Naive thymus-derived CD4-positive, alpha-beta T cell (primary cell): ENCODE measurements at regions not wholly inside any gene's neighbourhood (a gene's known extent, or its start where the extent isn't known, plus 50 kb on each side); places are given as distances from the start of the nearest gene placed in this dataset.

ENCODE experiments used
- ATAC-seq: fragments of 150-1000 bp; cut with Tn5 transposase; 2 replicates; pipeline ENCODE4 v1.10.0; 2021; ENCODE audit warnings: mild to moderate bottlenecking, moderate library complexity
- CTCF ChIA-PET: fragments of 350-600 bp; sonication (Branson Sonifier 250); formaldehyde crosslinking; loops from one replicate; lab custom pipeline; 2021; ENCODE audit warnings: antibody characterized with exemption; lab: Charles Lee
- POLR2A ChIA-PET: fragments of 350-600 bp; sonication (Branson Sonifier 250); formaldehyde crosslinking; loops from one replicate; lab custom pipeline; 2021; ENCODE audit warnings: antibody characterized with exemption, inconsistent platforms; lab: Charles Lee
- DNase-seq, 9 donors: peaks; one replicate each; pipeline versions ENCODE4 v3.0.0 to v3.0.0-alpha.2; 2020 to 2022; ENCODE audit warnings: mixed read lengths in 1 of 9
- H3K27ac ChIP-seq: one replicate; pipeline ENCODE4 v1.7.0; 2013; ENCODE audit warnings: mild to moderate bottlenecking, low read depth, low read length, moderate library complexity
- H3K27me3 ChIP-seq, 2 donors: one replicate each; pipeline ENCODE4 v1.7.0; 2013; ENCODE audit warnings: low read length in 2 of 2, mild to moderate bottlenecking in 2 of 2, moderate library complexity in 2 of 2; ENCODE audit not compliant: control insufficient read depth in 2 of 2, insufficient read depth in 2 of 2
- H3K36me3 ChIP-seq, 3 experiments: 1 replicate in 2 of 3; 2 replicates in 1 of 3; pipeline ENCODE4 v1.7.0; 2013; ENCODE audit warnings: low read length in 3 of 3, mild to moderate bottlenecking in 3 of 3, moderate library complexity in 1 of 3; ENCODE audit not compliant: insufficient read depth in 3 of 3, control insufficient read depth in 2 of 3
- H3K4me1 ChIP-seq, 2 donors: one replicate each; pipeline ENCODE4 v1.7.0; 2013; ENCODE audit warnings: low read length in 2 of 2, mild to moderate bottlenecking in 2 of 2, moderate library complexity in 1 of 2; ENCODE audit not compliant: control insufficient read depth in 2 of 2, insufficient read depth in 2 of 2
- H3K4me3 ChIP-seq: 2 replicates; pipeline ENCODE4 v1.7.0; 2013; ENCODE audit warnings: mild to moderate bottlenecking, low read length
- H3K9me3 ChIP-seq, 3 experiments: 1 replicate in 2 of 3; 2 replicates in 1 of 3; pipeline ENCODE4 v1.7.0; 2013; ENCODE audit warnings: low read length in 3 of 3; ENCODE audit not compliant: control insufficient read depth in 2 of 3
- H3K27ac Mint-ChIP-seq, 9 donors: one replicate each; pipeline ENCODE4 v1.8.0; 2020 to 2022; ENCODE audit warnings: mixed read lengths in 9 of 9, mild to moderate bottlenecking in 8 of 9, moderate library complexity in 5 of 9, inconsistent platforms in 2 of 9
- H3K27me3 Mint-ChIP-seq, 5 donors: one replicate each; pipeline ENCODE4 v1.8.0; 2021 to 2022; ENCODE audit warnings: mixed read lengths in 5 of 5, mild to moderate bottlenecking in 1 of 5
- H3K36me3 Mint-ChIP-seq, 5 donors: one replicate each; pipeline ENCODE4 v1.8.0; 2020 to 2022; ENCODE audit warnings: mixed read lengths in 5 of 5, mild to moderate bottlenecking in 3 of 5, inconsistent platforms in 1 of 5
- H3K4me1 Mint-ChIP-seq, 7 donors: one replicate each; pipeline ENCODE4 v1.8.0; 2020 to 2022; ENCODE audit warnings: mixed read lengths in 7 of 7, mild to moderate bottlenecking in 3 of 7, inconsistent platforms in 1 of 7
- H3K4me3 Mint-ChIP-seq, 10 donors: one replicate each; pipeline ENCODE4 v1.8.0; 2020 to 2022; ENCODE audit warnings: mild to moderate bottlenecking in 10 of 10, mixed read lengths in 10 of 10, moderate library complexity in 6 of 10, inconsistent platforms in 2 of 10
- H3K9me3 Mint-ChIP-seq, 11 donors: one replicate each; pipeline ENCODE4 v1.8.0; 2020 to 2022; ENCODE audit warnings: mixed read lengths in 11 of 11, mild to moderate bottlenecking in 4 of 11, inconsistent platforms in 1 of 11, moderate library complexity in 1 of 11
- intact Hi-C, 2 donors: fragments of 100-400 bp; cut with micrococcal nuclease; formaldehyde crosslinking; loops; one replicate each; pipeline ENCODE4 v1.15.1; 2023

GRCh38 chr20:8951164-8951563, 117.7 kb upstream of the PLCB4 start:
- Histone ChIP-seq H3K27me3 (no peaks in the 10 kb centered on the region), H3K36me3 (no peaks in the 10 kb centered on the region), H3K4me3 (no peak overlapping the region), H3K4me1 (no peaks in the 10 kb centered on the region), H3K9me3 (no peaks in the 10 kb centered on the region), H3K27ac (no peak overlapping the region)
- ChIA-PET POLR2A (no interaction called here), CTCF (no interaction called here)
- no peak overlapping the region for H3K27ac Mint-ChIP-seq
- no peaks in the 10 kb centered on the region for H3K4me1 Mint-ChIP-seq
- no peaks in the 10 kb centered on the region for H3K36me3 Mint-ChIP-seq
- ATAC-seq (no peak), DNase-seq (no peak)
- intact Hi-C loops: no loop called here
- H3K4me3 Mint-ChIP-seq: no peak overlapping the region
- peaks cover 0 to 3% (median 0%) of the 10 kb centered on the region in 5 donors for H3K27me3 Mint-ChIP-seq
- H3K9me3 Mint-ChIP-seq: peaks cover 0 to 4% (median 0%) of the 10 kb centered on the region in 11 donors

GRCh38 chr20:8952721-8953120, 116.2 kb upstream of the PLCB4 start:
- CTCF ChIA-PET: no interaction called here
- intact Hi-C loops: no loop called here
- ATAC-seq (no peak), DNase-seq (no peak)
- Mint-ChIP-seq H3K4me1 (no peaks in the 10 kb centered on the region), H3K36me3 (no peaks in the 10 kb centered on the region), H3K27ac (no peak overlapping the region), H3K9me3 (peaks cover 0 to 4% (median 0%) of the 10 kb centered on the region in 11 donors), H3K4me3 (no peak overlapping the region), H3K27me3 (no peaks in the 10 kb centered on the region)
- POLR2A ChIA-PET: no interaction called here
- no peak overlapping the region for H3K4me3 ChIP-seq
- no peaks in the 10 kb centered on the region for H3K9me3 ChIP-seq
- no peaks in the 10 kb centered on the region for H3K4me1 ChIP-seq
- no peaks in the 10 kb centered on the region for H3K27me3 ChIP-seq
- no peaks in the 10 kb centered on the region for H3K36me3 ChIP-seq
- no peak overlapping the region for H3K27ac ChIP-seq

- no peaks in the 10 kb centered on the region for H3K36me3 Mint-ChIP-seq
- no peak overlapping the region for H3K4me3 ChIP-seq
- H3K4me1 Mint-ChIP-seq: no peaks in the 10 kb centered on the region
- H3K27ac ChIP-seq: no peak overlapping the region
- peaks cover 0 to 4% (median 0%) of the 10 kb centered on the region in 11 donors for H3K9me3 Mint-ChIP-seq
- CTCF ChIA-PET: no interaction called here
- no peak overlapping the region for H3K4me3 Mint-ChIP-seq
- H3K27ac Mint-ChIP-seq: no peak overlapping the region
- DNase-seq: no peak
- H3K36me3 ChIP-seq: no peaks in the 10 kb centered on the region
- H3K4me1 ChIP-seq: no peaks in the 10 kb centered on the region
- ATAC-seq: no peak
- H3K27me3 ChIP-seq: no peaks in the 10 kb centered on the region
- intact Hi-C loops: no loop called here
- POLR2A ChIA-PET: no interaction called here
- H3K9me3 ChIP-seq: no peaks in the 10 kb centered on the region
- H3K27me3 Mint-ChIP-seq: no peaks in the 10 kb centered on the region
These were observed 115.6 kb upstream of the PLCB4 start for GRCh38 chr20:8953300-8953699.

GRCh38 chr20:8960241-8960640, 108.6 kb upstream of the PLCB4 start:
- ATAC-seq: no peak

GRCh38 chr20:8963330-8963729, 105.6 kb upstream of the PLCB4 start:
- H3K27ac Mint-ChIP-seq: no peak overlapping the region
- no peaks in the 10 kb centered on the region for H3K9me3 ChIP-seq
- CTCF ChIA-PET: no interaction called here

More at GRCh38 chr20:8960241-8960640, 108.6 kb upstream of the PLCB4 start:
- Mint-ChIP-seq H3K4me1 (peaks cover 0 to 1% (median 0%) of the 10 kb centered on the region in 7 donors), H3K4me3 (no peak overlapping the region), H3K9me3 (peaks cover 0 to 12% (median 2%) of the 10 kb centered on the region in 11 donors), H3K27me3 (peaks cover 0 to 4% (median 0%) of the 10 kb centered on the region in 5 donors), H3K27ac (no peak overlapping the region), H3K36me3 (no peaks in the 10 kb centered on the region)
- H3K4me1 ChIP-seq: no peaks in the 10 kb centered on the region
- no peaks in the 10 kb centered on the region for H3K27me3 ChIP-seq
- intact Hi-C loops: no loop called here
- H3K4me3 ChIP-seq: no peak overlapping the region
- H3K27ac ChIP-seq: no peak overlapping the region
- H3K9me3 ChIP-seq: no peaks in the 10 kb centered on the region
- CTCF ChIA-PET: no interaction called here
- POLR2A ChIA-PET: no interaction called here
- H3K36me3 ChIP-seq: no peaks in the 10 kb centered on the region
- no peak for DNase-seq

GRCh38 chr20:8964959-8965562, 103.8 kb upstream of the PLCB4 start:
- Histone ChIP-seq H3K4me3 (no peak overlapping the region), H3K9me3 (no peaks in the 10 kb centered on the region), H3K27ac (no peak overlapping the region), H3K36me3 (no peaks in the 10 kb centered on the region), H3K27me3 (no peaks in the 10 kb centered on the region), H3K4me1 (no peaks in the 10 kb centered on the region)
- Mint-ChIP-seq H3K27me3 (peaks cover 0 to 4% (median 0%) of the 10 kb centered on the region in 5 donors), H3K36me3 (no peaks in the 10 kb centered on the region), H3K4me3 (no peak overlapping the region), H3K4me1 (peaks cover 0 to 1% (median 0%) of the 10 kb centered on the region in 7 donors), H3K27ac (no peak overlapping the region), H3K9me3 (peaks cover 0 to 20% (median 5%) of the 10 kb centered on the region in 11 donors)
- intact Hi-C loops: no loop called here
- DNase-seq (no peak), ATAC-seq (no peak)
- ChIA-PET POLR2A (no interaction called here), CTCF (no interaction called here)

More at GRCh38 chr20:8963330-8963729, 105.6 kb upstream of the PLCB4 start:
- intact Hi-C loops: no loop called here
- H3K4me3 Mint-ChIP-seq: no peak overlapping the region
- Histone ChIP-seq H3K27ac (no peak overlapping the region), H3K27me3 (no peaks in the 10 kb centered on the region), H3K36me3 (no peaks in the 10 kb centered on the region), H3K4me3 (no peak overlapping the region), H3K4me1 (no peaks in the 10 kb centered on the region)
- peaks cover 0 to 4% (median 0%) of the 10 kb centered on the region in 5 donors for H3K27me3 Mint-ChIP-seq
- POLR2A ChIA-PET: no interaction called here
- H3K36me3 Mint-ChIP-seq: no peaks in the 10 kb centered on the region
- ATAC-seq: peak; percentile 49
- no peak for DNase-seq
- peaks cover 0 to 12% (median 5%) of the 10 kb centered on the region in 11 donors for H3K9me3 Mint-ChIP-seq
- peaks cover 0 to 1% (median 0%) of the 10 kb centered on the region in 7 donors for H3K4me1 Mint-ChIP-seq

- ATAC-seq (no peak), DNase-seq (no peak)
- H3K27ac ChIP-seq: no peak overlapping the region
- ChIA-PET POLR2A (no interaction called here), CTCF (no interaction called here)
- Mint-ChIP-seq H3K4me1 (peaks cover 0 to 1% (median 0%) of the 10 kb centered on the region in 7 donors), H3K36me3 (no peaks in the 10 kb centered on the region), H3K4me3 (no peak overlapping the region), H3K27me3 (peaks cover 0 to 4% (median 0%) of the 10 kb centered on the region in 5 donors), H3K9me3 (peaks cover 0 to 24% (median 4%) of the 10 kb centered on the region in 11 donors), H3K27ac (no peak overlapping the region)
- H3K9me3 ChIP-seq: no peaks in the 10 kb centered on the region
- intact Hi-C loops: no loop called here
- no peak overlapping the region for H3K4me3 ChIP-seq
- no peaks in the 10 kb centered on the region for H3K27me3 ChIP-seq
- H3K4me1 ChIP-seq: no peaks in the 10 kb centered on the region
- H3K36me3 ChIP-seq: no peaks in the 10 kb centered on the region
These were observed 101.1 kb upstream of the PLCB4 start for GRCh38 chr20:8967641-8968245.
